Mammary epithelial cell (primary cell): ENCODE measurements at regions not wholly inside any gene's neighbourhood (a gene's known extent, or its start where the extent isn't known, plus 50 kb on each side); places are given as distances from the start of the nearest gene placed in this dataset.

Experiments used
- EZH2 ChIP-seq: IDR thresholded peaks from 2 replicates; pipeline ENCODE4 v1.6.1; 2012; ENCODE audit warnings: low read length, inconsistent platforms, borderline replicate concordance
- TF ChIP-seq, protein P1 (sequence below), 2 donors: IDR thresholded peaks in 1 of 2; conservative IDR thresholded peaks in 1 of 2; 2 replicates each; pipeline ENCODE4 v1.5.1; 2011 to 2012; ENCODE audit warnings: inconsistent platforms in 2 of 2, low read length in 2 of 2, mild to moderate bottlenecking in 2 of 2, control low read depth in 1 of 2, low read depth in 1 of 2; ENCODE audit not compliant: insufficient read depth in 1 of 2; ENCODE audit errors: extremely low read depth in 1 of 2

DNA sequence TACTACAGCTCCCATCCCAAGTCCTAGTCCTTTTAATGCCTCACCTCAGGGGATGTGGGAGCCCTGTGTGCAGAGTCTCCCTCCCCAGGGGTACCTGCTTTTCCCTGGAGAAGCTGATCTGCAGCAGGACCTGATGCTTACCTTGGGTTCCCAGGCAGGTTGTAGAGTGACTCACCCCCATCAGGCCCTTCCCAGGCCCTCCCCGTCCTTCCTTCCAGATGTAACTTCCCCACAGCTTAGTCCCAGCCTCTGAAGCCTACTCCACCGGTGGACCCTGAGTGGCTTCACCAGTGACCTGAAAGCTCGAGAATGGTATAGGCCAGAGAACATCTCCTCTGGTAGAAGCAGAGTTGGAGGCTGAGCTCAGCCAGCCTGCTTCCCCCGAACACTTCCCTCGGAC is 254.2 kb upstream of the STT3B start:
- TF ChIP-seq, protein P1, sequence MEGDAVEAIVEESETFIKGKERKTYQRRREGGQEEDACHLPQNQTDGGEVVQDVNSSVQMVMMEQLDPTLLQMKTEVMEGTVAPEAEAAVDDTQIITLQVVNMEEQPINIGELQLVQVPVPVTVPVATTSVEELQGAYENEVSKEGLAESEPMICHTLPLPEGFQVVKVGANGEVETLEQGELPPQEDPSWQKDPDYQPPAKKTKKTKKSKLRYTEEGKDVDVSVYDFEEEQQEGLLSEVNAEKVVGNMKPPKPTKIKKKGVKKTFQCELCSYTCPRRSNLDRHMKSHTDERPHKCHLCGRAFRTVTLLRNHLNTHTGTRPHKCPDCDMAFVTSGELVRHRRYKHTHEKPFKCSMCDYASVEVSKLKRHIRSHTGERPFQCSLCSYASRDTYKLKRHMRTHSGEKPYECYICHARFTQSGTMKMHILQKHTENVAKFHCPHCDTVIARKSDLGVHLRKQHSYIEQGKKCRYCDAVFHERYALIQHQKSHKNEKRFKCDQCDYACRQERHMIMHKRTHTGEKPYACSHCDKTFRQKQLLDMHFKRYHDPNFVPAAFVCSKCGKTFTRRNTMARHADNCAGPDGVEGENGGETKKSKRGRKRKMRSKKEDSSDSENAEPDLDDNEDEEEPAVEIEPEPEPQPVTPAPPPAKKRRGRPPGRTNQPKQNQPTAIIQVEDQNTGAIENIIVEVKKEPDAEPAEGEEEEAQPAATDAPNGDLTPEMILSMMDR (conservative IDR thresholded peaks at IDR 0.05 in 1 of 2, IDR thresholded peaks at IDR 0.05 in 1 of 2; ENCODE audit: extremely low read depth in 1 of 2, insufficient read depth in 1 of 2, low read depth in 1 of 2, low read length in 2 of 2), result no peak
- no peak for TF ChIP-seq EZH2
